IMR-90 (cell line): ENCODE measurements at regions not wholly inside any gene's neighbourhood (a gene's known extent, or its start where the extent isn't known, plus 50 kb on each side); places are given as distances from the start of the nearest gene placed in this dataset.

ENCODE experiments used
- CEBPB ChIP-seq: IDR thresholded peaks from 2 replicates; pipeline ENCODE4 v1.6.1; 2012; ENCODE audit warnings: low read depth, low read length, improper control_type of control experiment
- CTCF ChIP-seq: conservative IDR thresholded peaks from 2 replicates; pipeline ENCODE4 v1.5.1; 2012; ENCODE audit warnings: mild to moderate bottlenecking, low read depth, low read length, improper control_type of control experiment
- POLR2A ChIP-seq: IDR thresholded peaks from 2 replicates; pipeline ENCODE4 v1.6.1; 2012; ENCODE audit warnings: mild to moderate bottlenecking, low read depth, low read length
- RAD21 ChIP-seq: IDR thresholded peaks from 2 replicates; pipeline ENCODE4 v1.6.1; 2012; ENCODE audit warnings: low read length, improper control_type of control experiment
- RCOR1 ChIP-seq: IDR thresholded peaks from 2 replicates; pipeline ENCODE4 v1.6.1; 2012; ENCODE audit warnings: mild to moderate bottlenecking, low read length, improper control_type of control experiment; ENCODE audit not compliant: insufficient replicate concordance

- TF ChIP-seq CTCF (no peak), POLR2A (no peak), RAD21 (no peak), RCOR1 (no peak), CEBPB (no peak)
These were observed 368.2 kb upstream of the ATP2B1 start for GRCh38 chr12:90076851-90077319.
